H1 (cell line): ENCODE measurements at regions not wholly inside any gene's neighbourhood (a gene's known extent, or its start where the extent isn't known, plus 50 kb on each side); places are given as distances from the start of the nearest gene placed in this dataset.

Experiments used
- JUN ChIP-seq: IDR thresholded peaks from 2 replicates; pipeline ENCODE4 v1.6.1; 2011; ENCODE audit warnings: low read depth, mild to moderate bottlenecking, improper control_type of control experiment, low read length
- RNF2 ChIP-seq: fragments of 200-900, 300-1000 bp; sonication (generic); IDR thresholded peaks from 2 replicates; pipeline ENCODE4 v1.7.1; 2016; ENCODE audit warnings: borderline replicate concordance, low read depth, mild to moderate bottlenecking, antibody characterized with exemption, low read length; ENCODE audit not compliant: poor library complexity, severe bottlenecking; ENCODE audit errors: missing control alignments
- SP4 ChIP-seq: IDR thresholded peaks from 2 replicates; pipeline ENCODE4 v1.6.1; 2012; ENCODE audit warnings: low read length, inconsistent platforms
- SRF ChIP-seq: IDR thresholded peaks from 2 replicates; pipeline ENCODE4 v1.6.1; 2011; ENCODE audit warnings: mild to moderate bottlenecking, low read depth, low read length, moderate library complexity
- TBP ChIP-seq: IDR thresholded peaks from 2 replicates; pipeline ENCODE4 v1.6.1; 2011; ENCODE audit warnings: low read depth, low read length, improper control_type of control experiment
- TEAD4 ChIP-seq: IDR thresholded peaks from 2 replicates; pipeline ENCODE4 v1.6.1; 2012; ENCODE audit warnings: low read depth, low read length, inconsistent platforms, mixed read lengths

- TF ChIP-seq RNF2 (no peak), TEAD4 (no peak), SP4 (no peak), JUN (no peak), SRF (no peak), TBP (no peak)
Observed at GRCh38 chr7:33701189-33701740, 204.1 kb upstream of the BMPER start (continued).
